Activated T-cell treated with anti-CD3 and anti-CD28 coated beads for 48 hours (primary cell): ENCODE measurements at regions not wholly inside any gene's neighbourhood (a gene's known extent, or its start where the extent isn't known, plus 50 kb on each side); places are given as distances from the start of the nearest gene placed in this dataset.
"Not testable (repeated sequence)": the region's sequence is repeated elsewhere in the genome, so short reads cannot be mapped to it uniquely, and the experiment has no call there.

Experiments used
- DNase-seq: peaks from one replicate; pipeline ENCODE4 v3.0.0-alpha.2; 2020; ENCODE audit warnings: low read depth

DNA sequence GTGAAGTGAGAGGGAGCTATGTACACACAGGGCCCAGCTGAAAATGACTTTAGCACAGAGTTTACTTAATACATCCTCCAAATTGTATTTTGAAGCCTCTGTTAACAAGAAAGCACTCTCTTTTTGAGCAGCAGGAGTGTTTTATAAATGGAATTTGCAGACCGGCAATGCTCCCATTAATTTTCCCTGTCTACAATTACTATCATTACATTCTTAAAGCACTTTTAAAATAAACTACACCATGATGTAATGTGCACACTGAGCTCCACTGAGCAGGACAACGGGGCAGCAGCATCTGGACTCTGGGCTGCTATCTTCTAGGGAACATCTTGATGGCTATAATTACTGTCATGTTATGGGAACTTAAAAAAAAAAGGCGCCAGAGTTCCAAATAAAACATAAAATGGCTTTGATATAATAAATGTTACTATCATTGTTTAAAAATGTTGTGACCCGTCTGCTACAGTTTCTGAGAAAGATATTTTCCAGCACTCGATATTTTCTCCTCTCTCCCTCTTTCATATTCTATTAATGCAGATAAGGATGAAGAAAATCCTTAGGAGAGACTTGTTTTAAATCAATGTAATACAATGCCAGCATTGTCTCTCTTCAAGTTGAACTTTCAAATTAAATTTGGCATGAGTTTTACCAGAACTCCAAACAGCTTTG lies 150.9 kb downstream of the HLX start:
- no peak for DNase-seq

DNA sequence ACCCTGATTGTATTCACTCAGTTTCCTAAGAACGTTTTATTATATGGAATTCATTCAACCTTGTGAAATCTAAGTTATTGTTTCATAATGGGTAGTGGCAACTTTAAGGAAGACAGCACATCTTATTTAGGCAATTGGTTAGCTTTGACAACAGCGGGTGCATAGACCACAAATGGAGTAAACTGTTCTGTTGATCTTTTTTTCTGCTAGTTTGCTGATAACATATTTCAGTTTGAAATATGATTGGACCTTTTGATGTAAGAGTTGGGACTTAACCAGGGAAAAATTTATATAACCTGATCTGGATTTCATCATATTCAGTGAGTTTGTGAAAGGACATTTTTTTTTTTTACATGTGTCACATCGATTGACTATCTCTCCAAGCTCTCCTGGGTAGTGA lies 151.7 kb downstream of the HLX start:
- DNase-seq: no peak

DNA sequence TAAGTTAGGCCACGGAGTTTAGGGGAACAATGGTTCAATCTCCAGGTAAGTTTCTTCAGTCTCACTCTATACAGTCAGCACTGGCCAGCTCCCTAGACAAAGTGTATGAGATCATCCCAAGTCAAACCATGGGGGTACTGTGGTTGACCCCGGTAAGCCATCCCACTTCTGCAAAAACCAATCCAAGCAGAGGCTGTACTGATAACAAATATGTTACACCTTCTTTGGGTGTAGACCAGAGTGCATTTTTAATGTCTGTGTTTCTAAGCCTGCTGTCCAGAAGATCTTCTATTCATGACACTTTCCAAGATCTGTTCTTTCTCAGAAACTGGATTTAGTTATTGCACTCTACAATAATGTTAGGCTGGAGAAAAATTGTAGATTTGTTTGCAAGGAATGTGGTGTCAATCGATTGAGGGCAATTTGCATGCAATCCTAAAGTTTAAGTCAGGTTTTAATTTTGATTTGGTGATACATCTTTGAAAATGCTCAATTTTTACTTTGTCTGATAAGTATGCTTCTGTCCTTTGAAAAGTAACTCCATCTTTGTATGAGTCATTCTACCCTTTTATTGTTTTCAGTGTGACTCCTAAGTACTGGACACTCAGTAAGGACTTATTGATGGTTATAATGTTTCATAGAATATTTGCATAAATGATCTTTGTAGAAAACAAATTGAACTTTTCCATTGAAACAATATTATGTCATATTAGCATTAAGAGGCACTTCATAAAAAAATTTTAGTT lies 152.4 kb downstream of the HLX start:
- DNase-seq: no peak

DNA sequence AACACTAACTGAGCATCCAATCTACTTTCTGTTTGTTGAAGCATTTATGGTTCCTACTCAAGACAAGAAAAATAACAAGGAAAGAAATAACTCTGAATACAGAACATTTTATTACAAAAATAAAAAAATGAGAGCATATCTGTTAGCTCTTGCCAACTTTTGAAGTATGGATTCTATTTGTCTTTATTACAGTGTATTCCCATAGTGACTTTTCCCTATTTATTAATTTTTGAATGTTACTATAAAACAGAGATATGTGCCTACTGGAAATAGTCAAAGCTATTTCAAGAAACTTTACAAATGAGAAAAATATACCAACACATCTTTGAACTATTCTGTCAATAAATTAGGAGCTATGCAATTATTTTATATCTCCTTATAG lies 153.0 kb downstream of the HLX start:
- DNase-seq: no peak

DNA sequence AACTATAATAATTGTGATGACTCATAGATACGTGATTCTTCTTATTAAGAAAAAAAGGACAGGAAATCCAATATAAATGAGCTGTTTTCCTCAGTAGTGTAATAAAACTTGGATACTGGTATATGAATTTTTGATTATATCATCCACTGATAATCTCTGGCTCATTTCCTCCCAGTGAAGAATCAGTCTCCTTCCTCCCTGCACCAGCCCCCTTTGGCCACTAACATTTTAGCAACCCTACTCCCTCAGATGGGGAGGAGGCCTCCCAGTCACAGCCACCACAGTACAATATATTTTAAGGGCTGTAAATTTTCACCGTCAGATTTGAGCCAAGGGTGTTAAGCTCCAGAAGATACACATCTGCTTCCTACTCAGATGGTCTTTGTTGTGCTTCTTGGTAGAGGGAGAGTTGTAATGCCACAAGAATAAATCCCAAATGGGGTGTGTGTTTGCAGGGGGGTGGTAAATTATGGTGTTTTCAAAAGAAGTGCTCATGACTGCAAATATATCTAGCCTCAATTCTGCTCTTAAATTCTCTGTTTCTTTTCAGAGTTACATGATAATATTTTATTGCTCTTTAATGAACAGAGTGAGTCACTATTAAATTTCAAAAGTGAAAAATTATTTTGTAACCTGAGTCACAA lies 153.5 kb downstream of the HLX start:
- no peak for DNase-seq

DNA sequence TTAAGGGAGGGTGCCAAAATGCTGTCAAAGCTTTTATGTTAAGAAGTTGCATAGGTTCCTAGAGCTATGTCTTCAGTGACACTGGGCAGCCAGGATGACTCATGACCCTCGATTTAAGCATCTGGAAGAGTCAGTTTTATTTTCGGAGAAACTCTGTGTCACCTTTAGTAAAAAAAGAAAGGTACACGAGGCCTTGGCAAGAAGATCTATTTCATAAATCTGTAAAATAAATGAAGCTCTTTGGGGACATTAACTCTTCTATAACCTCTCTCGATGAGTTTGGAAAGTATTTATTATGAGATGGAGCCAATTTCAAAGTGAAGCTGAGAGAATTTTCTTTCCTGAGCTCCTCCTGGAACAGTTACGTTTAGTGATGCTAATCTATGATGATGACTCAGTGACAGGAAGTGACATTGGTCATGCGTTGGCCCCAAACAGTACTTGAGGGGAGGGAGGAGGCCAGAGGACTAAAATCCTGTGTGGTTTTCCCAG lies 156.5 kb downstream of the HLX start:
- no peak for DNase-seq

DNA sequence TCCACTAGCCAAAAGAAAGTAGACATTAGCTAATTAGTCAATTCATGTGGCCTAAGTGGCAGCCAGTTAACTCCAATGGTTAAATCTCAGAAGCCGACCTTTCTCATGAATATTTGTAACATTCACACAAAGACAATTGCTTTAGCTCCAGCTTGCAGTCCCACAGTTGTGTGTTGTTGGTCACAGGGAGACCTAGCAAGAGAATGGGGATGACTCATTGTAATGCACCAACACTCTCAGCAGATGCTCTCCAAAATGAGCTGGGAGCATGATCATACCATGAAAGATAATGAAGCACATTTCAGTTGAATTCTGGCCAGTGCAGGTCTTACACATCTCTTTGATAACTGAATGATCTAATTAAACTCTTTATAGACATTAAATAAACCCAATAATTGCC lies 160.4 kb downstream of the HLX start:
- DNase-seq: no peak

DNA sequence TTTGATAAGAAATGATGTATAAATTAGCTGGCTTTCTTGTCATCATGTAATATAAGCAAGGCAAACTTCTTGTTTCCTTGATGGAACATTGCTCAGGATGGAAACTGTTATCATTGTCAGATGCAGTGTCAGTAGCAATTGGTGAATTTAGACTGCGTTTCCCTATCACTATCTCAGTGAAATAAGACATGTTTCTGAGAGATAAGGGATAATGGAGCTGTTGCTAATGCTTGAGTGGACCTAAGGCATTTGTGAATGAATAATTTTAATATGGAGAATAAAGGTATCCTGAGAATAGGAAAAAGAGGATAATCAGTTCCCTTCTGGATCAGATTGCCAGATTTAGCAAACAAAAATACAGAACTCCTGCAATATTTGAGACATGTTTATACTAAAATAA lies 160.9 kb downstream of the HLX start:
- DNase-seq: no peak

DNA sequence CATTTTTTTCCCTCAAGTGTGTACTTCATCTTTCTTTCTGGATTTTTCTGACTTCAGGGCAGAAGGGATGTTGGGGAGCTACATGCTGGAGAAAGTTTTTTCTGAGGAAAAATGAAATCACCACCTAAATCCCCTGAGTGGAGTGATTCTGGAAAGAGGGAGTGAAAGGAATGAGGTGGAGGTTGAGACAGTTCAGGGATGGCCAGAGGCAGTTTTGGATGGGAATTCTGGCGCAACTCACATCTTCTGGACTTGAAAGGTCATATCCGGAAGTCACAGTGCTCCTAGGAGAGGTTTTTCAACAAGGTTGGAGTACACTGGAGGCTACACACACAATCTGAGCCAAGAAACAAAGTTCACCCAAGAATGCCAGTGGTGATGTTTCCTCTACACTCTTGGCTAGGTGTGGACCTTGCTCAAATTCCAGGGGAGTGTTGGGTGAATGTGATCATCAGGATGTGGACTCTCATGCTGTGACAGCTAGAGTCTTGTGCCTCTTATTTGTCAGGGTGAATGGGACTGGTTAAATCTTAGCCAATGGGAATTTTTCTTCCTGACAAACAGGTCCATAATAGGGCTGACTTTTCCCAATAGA lies 161.5 kb downstream of the HLX start:
- DNase-seq: no peak

DNA sequence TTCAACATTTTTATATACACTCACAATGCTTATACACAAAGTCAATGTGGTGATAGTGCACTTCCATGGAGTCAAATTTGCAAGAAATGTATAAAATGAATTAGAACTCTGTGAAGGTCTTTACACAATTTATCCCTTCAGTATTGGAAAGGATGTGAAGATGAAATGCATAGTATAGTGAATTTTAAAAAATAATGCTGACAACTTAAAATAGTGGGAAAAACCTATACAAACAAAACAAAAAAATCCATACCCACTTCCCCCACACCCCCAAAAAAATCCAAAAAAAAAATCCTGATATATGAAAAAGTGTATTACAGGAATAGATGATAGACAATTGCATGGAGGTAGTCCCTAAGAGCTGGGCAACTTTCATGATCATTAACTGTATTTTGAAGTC lies 165.3 kb downstream of the HLX start:
- DNase-seq: no peak

DNA sequence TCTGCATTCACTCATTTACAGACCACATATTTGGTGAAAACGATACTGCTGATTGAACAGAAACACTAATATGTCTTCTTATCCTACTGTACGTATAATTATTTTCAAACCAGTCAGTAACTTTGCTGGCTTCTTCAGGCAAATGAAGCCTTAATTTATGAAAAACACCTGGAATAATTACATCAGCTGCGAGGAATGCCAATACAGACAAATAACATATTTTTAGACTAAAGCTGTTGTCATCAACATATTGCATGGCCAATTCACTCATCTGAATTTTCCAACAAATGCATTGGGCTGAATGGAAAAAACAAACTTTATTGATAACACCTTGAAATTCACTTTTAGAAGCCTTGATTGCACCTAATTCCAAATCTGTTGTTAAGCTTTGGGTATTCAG lies 165.9 kb downstream of the HLX start:
- no peak for DNase-seq

DNA sequence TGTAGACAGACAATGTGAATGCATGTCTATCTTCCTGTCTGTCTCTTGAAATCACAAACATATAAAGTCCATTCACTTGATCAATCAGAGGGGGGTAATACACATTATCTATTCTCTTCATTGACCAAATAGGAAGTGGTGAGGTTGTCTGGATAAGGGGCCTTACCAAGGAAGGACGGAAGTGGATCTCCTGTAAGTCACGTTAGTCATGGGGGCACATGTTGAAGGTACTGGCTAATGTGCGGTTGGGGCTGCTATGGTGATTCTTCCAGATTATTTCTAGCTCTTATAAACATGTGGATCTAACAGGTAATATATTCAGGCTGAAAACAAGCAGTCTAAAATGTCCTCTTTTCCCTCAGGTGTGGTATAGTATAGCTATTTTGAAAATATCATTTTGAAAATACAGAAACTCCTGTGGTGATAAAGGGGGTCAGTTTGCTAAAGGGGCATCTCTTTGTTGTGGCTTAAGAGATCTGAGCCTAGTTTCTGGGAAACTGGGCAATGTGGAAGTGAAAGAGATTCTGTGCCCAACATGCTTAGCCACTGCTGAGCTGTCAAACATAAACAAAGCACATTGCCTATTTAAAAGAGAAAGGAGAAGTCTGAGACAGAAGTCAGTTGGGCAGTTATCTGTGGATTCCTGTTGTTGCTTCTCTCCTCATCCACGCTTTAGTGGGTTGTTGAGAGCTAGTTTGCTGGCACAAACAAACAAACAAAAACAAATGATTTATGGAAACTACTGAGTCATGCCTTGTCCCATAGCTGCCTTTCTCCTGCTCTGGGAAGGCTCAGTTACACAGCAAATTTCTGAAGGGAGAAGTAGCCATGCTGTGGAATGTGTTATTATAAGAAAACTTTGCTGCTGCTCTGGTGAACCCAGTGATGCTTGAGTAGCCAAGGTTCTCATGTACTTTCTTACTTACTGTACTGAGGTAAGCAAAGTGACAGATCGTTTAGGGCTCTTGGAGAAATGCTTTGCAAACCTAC lies 166.9 kb downstream of the HLX start:
- DNase-seq: no peak

DNA sequence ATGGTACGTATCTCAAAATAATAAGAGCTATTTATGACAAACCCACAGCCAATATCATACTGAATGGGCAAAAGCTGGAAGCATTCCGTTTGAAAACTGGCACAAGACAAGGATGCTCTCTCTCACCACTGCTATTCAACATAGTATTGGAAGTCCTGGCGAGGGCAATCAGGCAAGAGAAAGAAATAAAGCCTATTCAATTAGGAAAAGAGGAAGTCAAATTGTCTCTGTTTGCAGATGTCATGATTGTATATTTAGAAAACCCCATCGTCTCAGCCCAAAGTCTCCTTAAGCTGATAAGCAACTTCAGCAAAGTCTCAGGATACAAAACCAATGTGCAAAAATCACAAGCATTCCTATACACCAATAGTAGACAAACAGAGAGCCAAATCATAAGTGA lies 172.1 kb downstream of the HLX start:
- DNase-seq: not testable (repeated sequence)

DNA sequence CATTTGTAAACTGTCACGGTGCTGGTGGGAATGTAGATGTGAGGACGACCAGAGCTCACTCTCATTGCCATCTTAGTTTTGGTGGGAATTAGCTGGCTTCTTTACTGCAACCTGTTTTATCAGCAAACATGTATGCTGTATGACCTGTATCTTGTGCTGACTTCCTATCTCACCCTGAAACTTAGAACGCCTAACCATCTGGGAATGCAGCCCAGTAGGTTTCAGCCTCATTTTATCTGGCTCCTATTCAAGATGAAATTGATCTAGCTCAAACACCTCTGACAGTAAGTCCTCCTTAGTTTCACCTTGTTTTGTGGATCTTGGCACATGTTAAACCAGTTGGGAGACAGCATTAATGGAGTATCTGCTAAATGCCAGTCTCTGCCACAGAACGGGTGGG lies 174.6 kb downstream of the HLX start:
- no peak for DNase-seq

DNA sequence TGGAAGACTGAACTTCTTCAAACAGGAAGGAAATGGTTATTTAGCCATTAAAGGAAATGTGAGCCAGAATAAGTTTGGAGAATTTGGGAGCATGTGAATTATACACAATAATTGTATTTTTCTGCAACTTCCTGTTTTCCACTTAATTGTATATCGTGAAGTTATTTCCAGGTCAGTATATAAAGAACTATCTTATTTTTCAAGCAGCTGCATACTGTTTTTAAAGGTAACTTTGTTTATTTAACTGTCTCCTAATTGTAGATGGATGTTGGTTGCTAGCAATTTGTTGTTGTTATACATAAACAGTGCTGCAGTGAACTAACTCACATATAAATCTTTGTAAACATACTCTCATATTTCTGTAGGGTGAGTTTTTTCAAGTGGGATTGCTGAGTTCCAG lies 180.3 kb downstream of the HLX start:
- no peak for DNase-seq

DNA sequence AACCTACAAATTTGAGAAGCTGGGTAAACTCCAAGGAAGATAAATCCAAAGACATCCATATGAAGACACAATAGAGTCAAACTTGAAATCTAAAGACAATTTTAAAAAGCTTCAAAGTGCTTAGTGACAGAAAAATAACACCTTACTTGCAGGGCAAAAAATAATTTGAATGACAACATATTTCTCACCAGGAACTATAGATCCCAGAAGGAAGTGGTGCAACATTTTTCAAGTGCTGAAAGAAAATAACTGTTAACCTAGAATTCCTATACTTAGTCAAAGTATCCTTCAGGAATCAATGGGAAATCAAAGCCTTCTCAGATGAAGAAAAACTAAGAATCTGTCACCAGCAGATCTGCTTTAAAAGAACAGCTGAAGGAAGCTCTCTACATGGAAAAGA lies 184.4 kb downstream of the HLX start:
- DNase-seq: no peak

DNA sequence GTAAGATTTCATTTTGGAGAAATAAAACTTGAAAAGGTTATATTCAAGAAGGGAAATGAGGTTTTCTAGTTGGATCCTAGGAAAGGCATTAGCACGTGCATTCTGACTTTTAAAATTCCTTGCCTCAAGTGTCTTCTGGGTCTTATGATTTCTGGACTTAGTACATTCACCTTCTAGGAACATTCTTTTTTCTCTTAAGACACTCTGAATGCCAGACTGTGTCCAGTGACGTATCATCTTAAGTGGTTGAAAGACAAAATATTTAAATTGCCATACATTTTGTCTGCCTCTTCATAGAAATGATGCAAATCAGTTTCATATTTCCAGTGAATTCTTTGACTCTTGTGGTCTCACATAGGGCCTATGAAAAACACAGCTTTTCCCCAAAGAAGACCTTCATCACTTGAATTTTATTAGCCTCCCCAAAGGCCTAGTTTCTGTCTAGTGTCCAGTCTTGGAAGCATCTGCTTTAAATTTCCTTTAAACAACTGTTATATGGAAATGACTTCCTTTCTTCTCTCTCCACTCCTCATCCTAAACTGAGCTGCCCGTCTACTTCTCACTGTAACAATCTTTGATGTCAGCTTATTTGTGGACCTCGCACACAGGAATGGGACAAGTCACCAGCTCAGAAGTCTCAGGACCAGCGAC lies 187.2 kb downstream of the HLX start:
- no peak for DNase-seq

DNA sequence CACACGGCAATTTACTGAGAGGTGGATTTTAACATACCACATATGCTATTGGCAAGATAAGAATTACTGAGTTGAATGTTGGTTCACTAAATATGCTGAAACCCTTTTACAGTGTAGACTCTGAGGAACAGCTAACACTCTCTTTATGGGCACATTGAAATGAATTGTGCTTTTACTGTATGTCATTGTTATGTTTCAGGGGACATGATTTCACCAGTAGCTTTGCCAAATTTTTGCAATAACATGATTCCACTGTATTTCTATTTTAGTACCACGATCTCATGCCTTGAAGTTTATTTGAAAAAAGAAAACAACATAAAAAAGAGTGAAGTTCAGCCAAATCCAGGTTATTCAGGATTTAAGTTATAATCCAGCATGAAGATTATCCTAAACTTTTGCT lies 188.5 kb downstream of the HLX start:
- DNase-seq: no peak

DNA sequence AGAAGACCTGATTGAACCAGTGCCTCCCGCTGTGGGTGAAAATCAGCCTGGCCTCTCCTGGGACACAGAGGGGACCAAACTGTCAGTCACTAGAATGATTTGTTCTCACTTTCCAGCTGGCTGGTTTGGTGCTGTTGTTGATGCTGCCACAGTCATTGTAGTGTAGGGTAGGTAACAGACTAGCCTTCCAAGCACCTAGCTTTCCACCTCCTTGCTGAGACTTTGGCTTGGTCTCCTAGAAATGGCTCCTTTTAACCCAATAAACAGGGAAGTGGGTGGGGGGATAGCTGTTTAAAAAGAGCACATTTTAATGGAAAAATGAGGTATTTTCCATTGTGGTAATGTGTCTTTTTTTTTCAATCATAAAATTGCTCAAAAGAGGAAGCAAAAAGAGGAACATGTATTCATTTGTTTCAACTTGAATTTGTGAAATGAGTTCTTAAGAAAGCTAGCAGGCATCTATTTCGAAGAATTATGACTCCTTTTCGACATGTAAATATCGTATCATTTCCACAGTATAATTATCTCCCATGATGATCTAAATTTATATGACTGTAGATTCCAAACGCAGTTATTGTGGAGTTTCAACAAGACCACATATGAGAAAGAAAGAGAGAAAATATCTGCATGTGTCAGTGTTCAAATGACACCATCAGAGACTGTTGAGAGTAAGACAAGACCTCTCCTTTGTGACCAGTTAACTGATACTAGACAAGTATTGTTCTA lies 190.1 kb downstream of the HLX start:
- no peak for DNase-seq

DNA sequence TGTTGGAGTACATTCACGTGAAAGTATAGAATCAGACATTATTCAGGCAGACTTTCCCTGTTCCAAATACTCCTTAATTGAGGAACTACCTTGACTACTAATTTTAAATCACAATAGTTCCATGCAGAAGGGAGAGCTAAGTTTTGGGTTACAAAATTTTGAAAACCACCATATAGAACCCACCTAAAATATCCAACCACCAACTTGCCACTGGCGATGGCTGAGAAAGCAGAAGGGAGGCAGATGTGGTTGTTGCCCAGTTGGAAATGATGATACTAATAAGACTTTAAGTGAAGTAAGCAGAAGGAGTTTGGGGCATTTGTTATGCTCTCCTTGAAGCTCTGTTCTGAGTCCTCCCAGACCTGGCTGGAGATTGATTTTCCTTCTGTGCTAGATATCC lies 190.7 kb downstream of the HLX start:
- no peak for DNase-seq

DNA sequence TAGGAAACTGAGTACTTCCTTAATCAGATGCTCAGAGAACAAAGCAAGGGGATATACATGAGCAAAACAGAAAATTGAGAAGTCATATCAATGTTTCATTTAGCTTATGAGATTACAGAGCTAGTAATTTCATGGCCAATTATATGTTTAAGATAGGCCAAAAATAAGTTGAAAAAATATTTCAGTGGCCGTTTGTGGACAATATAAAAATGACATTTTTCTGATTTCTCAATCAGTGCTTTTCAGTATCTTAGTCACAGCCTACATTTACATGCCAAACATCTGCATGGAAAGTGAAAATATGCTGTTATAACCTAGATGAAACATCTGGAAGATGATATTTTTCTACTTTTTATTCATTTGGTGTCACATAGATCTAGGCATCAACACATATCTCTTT lies 192.5 kb downstream of the HLX start:
- DNase-seq: no peak
